ENCODE measurements at regions not wholly inside any gene's neighbourhood (a gene's known extent, or its start where the extent isn't known, plus 50 kb on each side); places are given as distances from the start of the nearest gene placed in this dataset.

DNA sequence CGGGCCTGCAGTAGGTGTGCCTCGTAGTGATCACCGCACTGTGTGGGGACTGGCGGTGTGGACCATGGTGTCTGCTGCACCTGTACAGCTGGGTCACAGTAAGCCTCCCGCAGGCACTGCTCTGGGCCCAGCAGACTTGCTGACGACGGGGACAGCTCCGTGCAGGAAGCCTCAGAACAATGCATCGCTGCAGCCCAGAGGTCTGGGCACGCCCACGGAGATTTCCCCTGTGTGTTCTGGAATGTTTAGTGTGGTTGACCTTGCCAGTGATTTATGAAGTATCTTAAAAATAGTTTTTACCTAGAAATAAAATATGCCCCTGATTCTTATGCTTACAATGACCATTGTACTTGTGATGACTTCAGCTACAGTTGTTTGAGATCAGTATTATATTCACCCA is 59.1 kb upstream of the ZNF32 start:
- TF ChIP-seq POLR2AphosphoS5 (IDR thresholded peaks at IDR 0.05; ENCODE audit: low read depth, low read length) (no peak), POLR2A (IDR thresholded peaks at IDR 0.05; ENCODE audit: low read depth, low read length) (no peak)

Data from GM12892 (cell line).